Mesothelial cell of epicardium (in vitro differentiated cells): ENCODE measurements at regions not wholly inside any gene's neighbourhood (a gene's known extent, or its start where the extent isn't known, plus 50 kb on each side); places are given as distances from the start of the nearest gene placed in this dataset.
"Not testable (repeated sequence)": the region's sequence is repeated elsewhere in the genome, so short reads cannot be mapped to it uniquely, and the experiment has no call there.

Experiments
- DNase-seq, 2 experiments: peaks; one replicate each; pipeline ENCODE4 v3.0.0; 2021; ENCODE audit warnings: low spot score in 2 of 2; ENCODE audit not compliant: unreplicated experiment in 2 of 2
- H3K27ac Mint-ChIP-seq: 2 replicates; pipeline ENCODE4 v1.8.0; 2021; ENCODE audit warnings: mixed read lengths
- H3K27me3 Mint-ChIP-seq: 2 replicates; pipeline ENCODE4 v1.8.0; 2021; ENCODE audit warnings: low read depth, mixed read lengths
- H3K36me3 Mint-ChIP-seq: 2 replicates; pipeline ENCODE4 v1.8.0; 2021; ENCODE audit warnings: mixed read lengths
- H3K4me1 Mint-ChIP-seq: 2 replicates; pipeline ENCODE4 v1.8.0; 2021; ENCODE audit warnings: mixed read lengths
- H3K4me3 Mint-ChIP-seq: 2 replicates; pipeline ENCODE4 v1.8.0; 2021; ENCODE audit warnings: mild to moderate bottlenecking, moderate library complexity, mixed read lengths
- H3K9me3 Mint-ChIP-seq: 2 replicates; pipeline ENCODE4 v1.8.0; 2021; ENCODE audit warnings: mixed read lengths
- CTCF ChIP-seq: fragments of 200-600 bp; sonication (generic); IDR thresholded peaks from one replicate; pipeline ENCODE4 v1.5.0; 2021; ENCODE audit warnings: antibody characterized with exemption; ENCODE audit not compliant: unreplicated experiment

DNA sequence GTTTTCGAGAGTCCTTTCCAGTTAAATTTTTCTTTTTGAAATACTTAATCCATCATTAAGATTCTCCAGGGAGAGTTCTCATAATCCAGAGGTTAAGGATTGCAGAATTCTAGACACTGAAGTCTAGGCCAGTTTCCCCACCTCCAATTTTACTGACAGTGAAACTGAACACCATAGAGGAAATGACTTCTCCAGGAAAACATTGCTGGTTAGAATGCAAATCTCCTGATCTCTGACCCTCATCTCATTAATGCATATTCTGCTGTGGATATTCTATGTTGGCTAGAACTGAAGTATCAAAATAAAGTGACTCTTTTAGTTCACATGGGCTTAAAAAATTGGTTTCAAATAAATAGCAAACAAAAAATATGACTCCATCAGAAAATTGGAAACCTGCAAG, 105.8 kb upstream of the UGP2 start:
- DNase-seq = no peak
- Mint-ChIP-seq H3K36me3 (no peaks in the 10 kb centered on the region), H3K27ac (peak overlapping the region; percentile 68), H3K27me3 (no peaks in the 10 kb centered on the region), H3K9me3 (peaks cover 4% of the 10 kb centered on the region), H3K4me1 (peaks cover 40% of the 10 kb centered on the region), H3K4me3 (no peak overlapping the region)
- no peak for TF ChIP-seq CTCF

DNA sequence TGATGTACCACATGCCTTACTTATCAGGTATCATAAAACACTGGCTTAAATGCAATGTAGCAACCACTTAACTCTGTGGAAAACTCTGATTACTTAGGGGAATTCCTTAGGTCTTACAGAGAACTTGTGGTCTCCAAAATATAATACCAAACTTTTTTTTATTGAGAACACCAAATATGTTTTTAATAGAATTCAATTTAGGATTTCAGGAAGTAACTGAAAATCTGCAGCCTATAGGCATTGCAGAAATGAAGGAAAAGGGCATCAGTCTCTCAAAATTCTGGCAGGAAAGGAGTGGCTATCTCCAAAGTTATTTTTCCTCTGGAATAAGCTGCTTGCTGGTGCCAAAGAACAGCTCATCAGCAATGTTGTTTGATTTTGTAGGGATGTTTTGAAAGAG, 105.3 kb upstream of the UGP2 start:
- no peaks in the 10 kb centered on the region for H3K36me3 Mint-ChIP-seq
- no peak for DNase-seq
- H3K27ac Mint-ChIP-seq = peak overlapping the region; percentile 68
- no peak overlapping the region for H3K4me3 Mint-ChIP-seq
- peaks cover 44% of the 10 kb centered on the region for H3K4me1 Mint-ChIP-seq
- TF ChIP-seq CTCF = no peak
- no peaks in the 10 kb centered on the region for H3K27me3 Mint-ChIP-seq
- H3K9me3 Mint-ChIP-seq = peaks cover 4% of the 10 kb centered on the region

GRCh38 chr2:63737081-63737751, 104.5 kb upstream of the UGP2 start:
- Mint-ChIP-seq H3K9me3 (peaks cover 4% of the 10 kb centered on the region), H3K4me3 (no peak overlapping the region), H3K4me1 (peaks cover 53% of the 10 kb centered on the region), H3K27ac (peak overlapping the region; percentile 60), H3K36me3 (no peaks in the 10 kb centered on the region), H3K27me3 (no peaks in the 10 kb centered on the region)
- no peak for DNase-seq
- TF ChIP-seq CTCF = no peak

GRCh38 chr2:63738019-63738418, 103.7 kb upstream of the UGP2 start:
- Mint-ChIP-seq H3K4me1 (peaks cover 61% of the 10 kb centered on the region), H3K36me3 (no peaks in the 10 kb centered on the region), H3K27me3 (no peaks in the 10 kb centered on the region), H3K9me3 (no peaks in the 10 kb centered on the region), H3K4me3 (no peak overlapping the region), H3K27ac (peak overlapping the region; percentile 43)
- no peak for TF ChIP-seq CTCF
- no peak for DNase-seq

DNA sequence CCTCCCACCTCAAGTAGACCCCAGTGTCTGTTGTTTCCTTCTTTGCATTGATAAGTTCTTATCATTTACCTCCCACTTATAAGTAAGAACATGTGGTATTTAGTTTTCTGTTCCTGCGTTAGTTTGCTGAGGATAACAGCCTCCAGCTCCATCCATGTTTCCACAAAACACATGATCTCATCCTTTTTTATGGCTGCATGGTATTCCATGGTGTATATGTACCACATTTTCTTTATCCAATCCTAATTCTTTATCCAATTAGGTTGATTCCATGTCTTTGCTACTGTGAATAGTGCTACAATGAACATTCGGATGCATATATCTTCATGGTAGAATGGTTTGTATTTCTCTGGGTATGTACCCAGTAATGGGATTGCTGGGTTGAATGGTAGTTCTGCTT, 102.5 kb upstream of the UGP2 start:
- not testable (repeated sequence) for H3K36me3 Mint-ChIP-seq, DNase-seq, H3K27ac Mint-ChIP-seq, H3K27me3 Mint-ChIP-seq, H3K4me3 Mint-ChIP-seq, H3K9me3 Mint-ChIP-seq
- H3K4me1 Mint-ChIP-seq = peaks cover 71% of the 10 kb centered on the region

DNA sequence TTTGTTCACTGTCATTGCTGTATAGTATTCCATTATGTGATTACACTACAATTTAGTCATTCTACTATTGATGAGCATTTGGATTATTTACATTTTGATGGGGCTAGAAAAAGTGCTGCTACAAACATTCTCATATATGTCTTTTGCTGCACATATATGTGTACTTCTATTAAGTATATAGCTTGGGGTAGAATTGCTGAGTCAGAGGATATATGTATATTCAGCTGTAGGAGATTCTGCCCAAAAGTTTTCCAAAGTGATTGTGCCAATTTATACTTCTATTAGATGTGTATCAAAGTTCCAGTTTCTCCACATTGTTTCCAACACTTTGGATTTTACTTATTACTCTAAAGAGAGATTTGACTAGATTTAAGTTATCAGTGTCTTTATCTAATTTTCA, 101.7 kb upstream of the UGP2 start:
- H3K9me3 Mint-ChIP-seq = no peaks in the 10 kb centered on the region
- DNase-seq = no peak
- H3K27ac Mint-ChIP-seq = no peak overlapping the region
- H3K4me3 Mint-ChIP-seq = no peak overlapping the region
- TF ChIP-seq CTCF = no peak
- H3K36me3 Mint-ChIP-seq = no peaks in the 10 kb centered on the region
- no peaks in the 10 kb centered on the region for H3K27me3 Mint-ChIP-seq
- peaks cover 75% of the 10 kb centered on the region for H3K4me1 Mint-ChIP-seq
